DMS79 treated with DMSO at 0.1 percent for 48 hours (cell line): ENCODE measurements at regions not wholly inside any gene's neighbourhood (a gene's known extent, or its start where the extent isn't known, plus 50 kb on each side); places are given as distances from the start of the nearest gene placed in this dataset.
A peak's percentile ranks its signal among the peaks of the same experiment; 100 is the strongest.

ENCODE experiments used
- DNase-seq: peaks from one replicate; lab custom pipeline; 2025; lab: John Stamatoyannopoulos, UW

DNA sequence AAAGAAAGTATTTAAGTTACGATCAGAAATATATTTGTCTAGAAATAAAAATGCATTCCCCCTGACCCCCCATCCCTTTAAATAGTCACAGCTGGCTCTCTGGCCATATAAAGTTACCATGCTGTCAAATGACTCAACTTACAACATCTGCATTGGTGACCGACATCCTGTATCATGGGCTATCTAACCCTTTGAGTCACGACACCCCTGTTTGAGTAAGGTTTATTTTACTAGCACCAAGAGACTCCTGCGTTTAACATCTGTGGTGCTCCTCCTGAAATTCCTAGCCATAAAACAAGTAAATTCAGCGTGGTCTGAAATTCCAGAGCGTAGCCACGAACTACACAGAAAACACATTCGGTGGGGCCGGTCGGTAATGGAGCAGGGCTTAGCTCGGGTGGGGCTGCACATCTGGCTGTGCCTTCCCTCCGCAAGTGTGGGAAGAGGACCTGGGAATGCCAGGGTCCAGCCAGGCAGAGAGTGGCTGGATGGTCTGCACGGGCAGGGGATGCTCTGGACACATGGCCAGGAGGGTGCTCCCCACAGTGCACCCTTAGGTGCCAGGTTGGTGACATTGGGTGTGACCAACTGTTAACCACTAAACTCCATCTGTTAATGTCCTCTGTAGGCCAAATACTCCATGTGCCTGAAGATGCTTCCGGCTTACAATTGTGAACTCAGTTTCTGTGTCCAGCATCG is 53.0 kb upstream of the CLDN14 start:
- no peak for DNase-seq

DNA sequence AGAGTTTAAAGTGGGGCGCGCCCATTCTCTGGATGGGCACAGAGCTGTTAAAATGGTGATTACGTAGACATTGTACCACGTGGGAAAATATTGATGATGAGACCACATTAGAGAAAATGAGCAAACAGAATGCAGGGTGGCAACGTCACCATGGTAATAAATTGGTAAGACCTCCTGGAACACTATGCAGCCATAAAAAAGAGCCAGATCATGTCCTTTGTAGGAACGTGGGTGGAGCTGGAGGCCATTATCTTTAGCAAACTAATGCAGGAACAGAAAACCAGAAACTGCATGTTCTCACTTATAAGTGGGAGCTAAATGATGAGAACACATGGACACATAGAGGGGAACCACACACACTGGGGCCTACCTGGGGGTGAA is 53.5 kb upstream of the CLDN14 start:
- no peak for DNase-seq

DNA sequence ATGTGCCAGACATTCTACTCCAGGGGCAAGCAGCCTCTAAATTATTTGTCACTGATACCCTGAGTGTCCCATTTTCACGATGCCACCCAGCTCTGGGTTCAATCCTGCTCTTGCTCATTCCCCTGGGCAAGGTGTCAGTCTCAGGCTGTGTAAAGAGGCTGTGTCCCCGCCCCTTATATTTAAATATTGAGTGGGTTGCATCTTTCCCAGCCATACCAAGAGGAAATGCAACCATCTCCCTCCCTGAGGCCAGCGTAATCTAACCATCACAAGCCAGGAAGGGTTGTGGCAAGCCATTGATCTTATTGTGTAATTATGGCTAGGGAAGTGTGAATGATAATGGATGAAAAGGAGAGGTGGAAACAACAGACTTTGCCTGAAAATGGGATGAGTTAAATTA is 54.7 kb upstream of the CLDN14 start:
- DNase-seq, result no peak

DNA sequence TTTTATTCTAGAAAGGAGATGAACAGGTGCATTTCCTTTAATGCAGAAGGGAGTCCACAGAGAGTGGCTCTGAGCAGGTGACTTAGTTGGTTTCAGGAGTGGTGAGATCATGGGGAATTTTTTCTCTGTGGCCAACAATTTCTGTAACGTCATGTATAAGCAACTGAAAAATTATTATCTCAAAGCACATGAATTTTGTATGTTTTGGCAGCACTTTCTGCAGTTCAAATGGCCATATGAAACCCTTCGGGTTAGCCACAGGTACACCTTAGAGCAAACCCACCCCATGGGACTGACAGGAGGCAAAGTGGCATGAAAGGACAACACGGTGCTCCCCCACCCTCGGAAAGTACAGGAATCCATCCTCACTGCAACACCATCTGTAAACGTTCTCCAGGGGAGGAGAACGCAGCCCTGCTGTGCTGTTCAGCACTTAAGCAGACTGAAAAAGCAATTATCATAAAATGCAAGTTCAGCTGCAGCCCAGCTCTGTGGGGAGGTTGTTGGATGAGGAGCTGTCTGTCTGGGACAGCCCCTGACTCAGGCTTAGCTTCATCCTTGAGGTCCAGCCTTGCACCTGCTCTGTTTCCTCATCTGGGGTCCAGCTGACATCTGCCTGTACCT is 55.8 kb upstream of the CLDN14 start:
- no peak for DNase-seq

DNA sequence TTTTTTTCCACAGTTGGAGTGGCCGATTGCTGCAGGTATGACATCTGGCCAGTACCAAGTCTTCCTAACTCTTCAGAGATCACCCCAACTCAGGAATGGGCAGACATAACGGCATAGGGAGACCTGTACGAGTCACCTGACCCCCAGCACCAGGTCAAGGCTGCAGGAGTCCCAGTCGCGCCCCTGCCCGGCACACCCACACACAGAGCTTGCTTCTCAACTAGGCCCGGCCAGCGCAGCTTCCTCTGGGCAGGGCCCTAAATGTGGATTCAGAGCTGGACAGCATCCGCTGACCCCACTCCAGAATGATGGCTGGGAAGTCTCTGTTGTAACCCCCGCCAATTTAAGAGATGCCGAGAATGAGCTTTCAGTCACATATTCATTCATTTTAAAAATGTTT is 58.8 kb upstream of the CLDN14 start:
- DNase-seq, result no peak

DNA sequence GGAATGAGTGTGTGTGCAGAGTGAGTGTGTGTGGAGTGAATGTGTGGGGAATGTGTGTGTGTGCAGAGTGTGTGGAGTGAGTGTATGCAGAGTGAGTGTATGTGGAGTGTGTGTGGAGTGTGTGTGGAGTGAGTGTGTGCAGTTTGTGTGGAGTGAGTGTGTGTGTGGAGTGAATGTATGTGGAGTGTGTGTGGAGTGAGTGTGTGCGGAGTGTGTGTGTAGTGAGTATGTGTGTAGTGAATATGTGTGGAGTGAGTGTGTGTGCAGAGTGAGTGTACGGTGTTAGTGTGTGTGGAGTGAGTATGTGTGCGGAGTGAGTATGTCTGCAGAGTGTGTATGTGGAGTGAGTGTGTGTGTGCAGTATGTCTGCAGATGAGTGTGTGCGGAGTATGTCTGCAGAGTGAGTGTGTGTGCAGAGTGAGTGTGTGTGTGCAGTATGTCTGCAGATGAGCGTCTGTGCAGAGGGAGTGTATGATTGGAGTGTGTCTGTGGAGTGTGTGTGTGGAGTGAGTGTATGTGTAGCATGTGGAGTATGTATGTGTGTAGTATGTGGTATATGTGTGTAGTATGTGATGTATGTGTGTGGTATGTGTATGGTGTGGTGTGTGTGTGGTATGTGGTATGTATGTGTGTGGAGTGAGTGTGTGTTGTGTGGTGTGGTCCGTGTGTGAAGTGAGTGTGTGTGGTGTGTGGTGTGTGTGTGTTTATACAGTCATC is 59.7 kb upstream of the CLDN14 start:
- DNase-seq, result no peak

DNA sequence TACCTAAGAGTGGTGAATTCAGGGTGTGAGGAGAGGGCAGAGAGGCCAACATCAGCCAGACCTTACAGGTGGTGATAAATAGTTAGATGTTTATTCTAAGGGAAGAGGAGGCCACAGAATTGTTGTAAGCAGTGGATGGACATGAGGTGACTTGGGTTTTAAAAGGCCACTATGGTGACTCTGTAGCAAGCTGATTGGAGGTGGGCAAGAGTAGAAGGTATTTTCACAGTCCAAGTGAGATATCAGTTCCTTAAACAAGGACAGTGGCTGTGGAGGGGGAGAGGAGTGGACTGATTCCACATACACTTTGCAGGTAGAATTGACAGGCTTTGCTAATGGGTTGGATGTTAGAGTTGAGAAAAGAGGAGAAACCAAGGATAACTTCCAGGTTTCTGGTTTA is 60.8 kb upstream of the CLDN14 start:
- no peak for DNase-seq

DNA sequence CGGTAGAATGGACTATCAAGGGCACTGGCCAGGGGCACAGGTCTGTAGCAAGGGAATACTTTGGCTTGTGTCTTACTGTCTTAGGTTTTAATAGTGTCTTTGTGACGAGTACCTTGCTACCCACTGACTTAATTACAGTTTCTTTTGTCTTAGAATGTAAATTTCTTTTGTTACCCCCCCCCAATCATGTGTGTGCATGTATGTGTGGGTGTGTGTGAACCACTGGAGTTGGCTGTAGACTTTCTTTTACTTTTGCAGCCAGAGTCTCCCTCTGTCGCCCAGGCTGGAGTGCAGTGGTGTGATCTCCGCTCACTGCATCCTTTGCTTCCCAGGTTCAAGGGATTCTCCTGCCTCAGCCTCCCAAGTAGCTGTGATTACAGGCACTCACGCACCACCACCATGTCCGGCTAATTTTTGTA is 61.8 kb upstream of the CLDN14 start:
- no peak for DNase-seq

DNA sequence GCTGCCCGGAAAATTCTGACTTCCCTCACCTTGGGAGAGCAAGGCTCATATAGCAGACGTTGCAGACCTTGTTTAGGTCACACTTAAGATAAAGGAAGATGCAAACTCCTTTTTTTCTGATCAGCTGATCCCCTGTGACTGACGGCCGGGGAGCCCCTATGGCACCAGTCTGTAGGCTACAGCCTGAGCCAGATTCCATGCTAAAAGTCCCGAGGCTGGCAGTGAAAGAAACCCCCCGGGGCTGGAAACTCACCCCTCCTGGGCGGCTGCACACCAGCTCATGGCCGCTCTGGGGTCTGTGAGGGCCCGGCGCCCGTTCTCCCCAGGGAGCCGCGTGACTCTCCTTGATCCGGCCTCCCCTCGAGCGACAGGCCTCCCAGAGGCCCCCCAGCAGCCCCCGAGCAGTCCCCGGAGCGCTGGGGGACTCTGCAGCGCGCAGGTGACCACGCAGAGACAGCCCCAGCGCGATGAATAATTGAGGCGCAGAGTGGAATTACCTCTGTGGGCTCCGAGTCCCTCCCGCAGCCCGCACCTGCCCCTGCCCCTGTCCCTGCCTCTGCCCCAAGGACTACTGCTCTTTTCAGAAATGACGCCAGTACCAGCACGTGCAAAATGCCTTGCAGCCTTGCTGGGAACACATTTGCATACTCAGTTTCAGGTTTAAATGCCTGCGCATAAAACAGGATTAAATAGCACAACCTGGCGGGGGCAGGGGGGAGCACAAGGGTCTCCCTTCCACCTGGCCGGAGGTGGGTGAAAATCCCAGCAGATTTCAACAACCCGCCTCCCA is 62.6 kb upstream of the CLDN14 start:
- no peak for DNase-seq

DNA sequence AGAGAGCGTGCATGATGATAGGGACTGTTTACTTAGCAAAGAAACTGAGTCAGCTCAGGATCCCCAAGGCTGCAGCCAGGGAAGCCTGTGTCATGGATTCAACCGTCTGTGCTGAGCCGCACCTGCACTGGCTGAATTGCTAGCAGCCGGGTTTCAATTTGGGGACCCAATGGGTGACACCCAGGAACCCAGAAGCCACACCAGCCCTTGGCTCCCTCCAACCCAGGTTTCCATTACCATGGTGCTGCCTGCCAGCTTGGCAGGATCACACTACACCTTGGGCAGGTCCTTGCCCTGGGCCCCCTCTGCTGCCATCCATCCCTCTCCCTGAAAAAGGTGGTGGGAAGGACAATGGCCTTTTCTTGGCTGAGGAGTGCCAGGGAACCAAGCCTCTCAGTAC is 64.0 kb upstream of the CLDN14 start:
- no peak for DNase-seq

DNA sequence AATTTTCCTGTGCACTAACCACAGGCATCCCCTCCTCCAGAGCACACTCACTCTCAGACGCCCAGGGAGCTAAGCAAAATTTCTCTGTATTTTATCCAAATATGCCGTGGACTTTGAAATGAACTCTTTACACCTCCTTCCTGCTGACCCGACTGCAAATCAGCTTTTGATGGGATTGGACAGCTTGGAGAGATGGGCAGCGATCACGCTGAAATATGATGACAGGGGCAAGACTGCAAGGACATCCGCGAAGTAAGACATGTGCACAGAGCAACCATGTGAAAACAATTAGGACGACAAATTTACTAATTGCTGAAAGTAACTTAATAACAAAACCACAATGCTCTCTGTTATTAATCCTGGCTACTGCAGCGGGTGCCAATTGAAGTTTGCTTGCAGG is 64.6 kb upstream of the CLDN14 start:
- no peak for DNase-seq

DNA sequence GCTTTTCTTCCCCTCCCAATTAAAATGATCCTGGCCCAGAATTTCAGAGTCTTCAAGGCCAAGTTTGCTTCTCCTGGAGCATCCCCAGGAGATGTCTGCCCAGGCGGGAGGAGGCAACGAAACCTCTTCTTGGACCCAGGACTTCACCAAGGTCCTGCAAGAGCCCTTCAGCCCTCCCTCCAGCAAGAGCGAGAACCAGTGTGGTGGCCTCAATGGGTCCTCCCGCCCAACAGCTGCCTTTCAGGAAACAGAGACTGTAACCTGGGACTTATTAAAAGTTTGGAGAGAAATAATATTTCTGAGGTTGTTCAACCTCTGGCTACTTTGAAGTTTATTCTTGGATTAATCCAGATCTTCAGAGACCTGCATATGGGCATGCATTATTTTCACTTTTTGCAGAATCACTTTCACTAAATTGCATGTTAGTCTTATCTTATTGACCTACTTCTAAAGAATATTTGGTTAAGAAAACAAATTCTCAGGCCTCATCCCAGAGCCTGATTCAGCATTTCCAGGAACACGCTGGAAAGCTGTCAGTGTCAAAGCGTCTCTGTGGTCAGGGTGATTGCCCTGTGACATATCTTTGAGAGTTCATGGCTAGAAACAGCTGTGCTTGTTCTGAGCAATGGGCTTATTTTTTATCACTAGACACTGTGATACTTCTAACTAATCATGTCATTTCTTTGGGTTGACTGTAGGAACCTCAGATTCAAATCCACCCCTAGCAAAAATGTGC is 66.0 kb upstream of the CLDN14 start:
- no peak for DNase-seq

DNA sequence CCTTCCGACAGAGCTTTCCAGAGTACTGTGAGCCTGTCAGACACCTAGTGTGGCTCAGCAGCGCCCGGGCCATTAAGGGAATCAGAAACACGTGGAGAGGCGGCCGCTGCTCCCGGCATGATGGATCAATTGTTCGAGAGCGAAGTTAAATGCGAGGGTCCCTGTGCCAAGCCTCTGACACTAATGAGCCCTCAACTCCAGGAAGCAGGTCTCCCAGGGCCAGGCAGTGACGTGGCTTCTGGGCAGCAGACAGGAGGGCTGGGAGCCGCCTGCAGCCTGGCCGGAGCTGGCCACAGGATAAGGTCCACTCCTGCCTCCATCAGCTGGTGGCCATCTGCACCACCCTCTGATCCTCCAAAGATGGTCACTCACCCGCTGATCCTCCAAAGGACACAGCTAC is 67.5 kb upstream of the CLDN14 start:
- DNase-seq, result no peak

DNA sequence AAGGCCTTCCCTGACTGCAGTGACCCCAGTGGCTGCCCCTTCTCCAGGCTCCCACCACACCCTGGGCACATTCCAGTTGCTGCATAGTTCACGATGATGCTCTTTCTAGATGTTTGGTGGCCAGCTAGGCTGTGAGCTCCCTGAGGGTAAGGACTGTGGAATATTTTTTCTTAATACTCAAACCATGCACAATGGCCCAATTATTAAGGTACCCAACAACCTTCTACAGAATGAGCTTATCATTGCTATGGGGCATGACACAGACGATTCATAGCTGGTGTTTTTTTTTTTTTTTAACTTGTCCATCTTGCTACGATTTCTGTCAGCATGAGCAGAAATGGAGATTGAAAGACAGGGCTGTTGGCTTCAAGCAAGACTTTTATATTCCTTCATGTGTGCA is 68.9 kb upstream of the CLDN14 start:
- no peak for DNase-seq

DNA sequence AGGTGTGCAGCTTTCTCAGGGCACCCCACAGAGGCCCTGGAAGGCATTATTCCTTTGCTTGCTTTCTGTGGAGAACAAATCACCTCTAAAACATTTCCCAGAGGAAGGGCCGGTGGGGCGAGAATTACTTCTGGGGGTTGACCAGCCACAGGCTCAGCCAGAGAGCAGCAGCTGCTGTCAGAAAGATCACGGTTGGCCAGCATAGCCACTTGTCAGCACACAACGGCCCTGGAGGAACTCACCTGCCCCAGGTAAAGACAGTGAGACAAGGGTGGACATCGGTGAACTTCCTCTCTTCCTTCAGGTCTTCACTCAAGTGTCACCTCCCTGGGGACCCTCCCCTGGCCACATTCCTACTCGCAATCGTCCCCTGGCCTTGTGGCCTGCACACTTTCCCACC is 69.5 kb upstream of the CLDN14 start:
- DNase-seq, result no peak

DNA sequence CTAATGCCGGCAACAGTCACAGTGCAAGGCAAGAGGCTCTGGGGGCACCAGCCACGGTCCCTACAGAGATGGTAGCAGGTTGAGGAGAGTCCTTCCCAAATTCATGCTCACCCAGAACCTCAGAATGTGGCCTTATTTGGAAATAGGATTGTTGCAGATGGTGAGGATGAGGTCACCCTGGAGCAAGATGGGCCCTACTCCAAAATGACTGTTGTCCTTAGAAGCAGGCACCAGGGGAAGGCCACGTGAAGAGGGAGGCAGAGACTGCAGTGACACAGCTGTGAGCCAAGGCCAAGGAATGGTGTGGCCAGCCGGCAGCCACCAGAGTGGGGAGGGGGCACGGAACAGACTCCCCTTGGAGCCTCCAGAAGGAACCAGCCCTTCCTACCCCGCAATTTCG is 70.8 kb upstream of the CLDN14 start:
- no peak for DNase-seq

DNA sequence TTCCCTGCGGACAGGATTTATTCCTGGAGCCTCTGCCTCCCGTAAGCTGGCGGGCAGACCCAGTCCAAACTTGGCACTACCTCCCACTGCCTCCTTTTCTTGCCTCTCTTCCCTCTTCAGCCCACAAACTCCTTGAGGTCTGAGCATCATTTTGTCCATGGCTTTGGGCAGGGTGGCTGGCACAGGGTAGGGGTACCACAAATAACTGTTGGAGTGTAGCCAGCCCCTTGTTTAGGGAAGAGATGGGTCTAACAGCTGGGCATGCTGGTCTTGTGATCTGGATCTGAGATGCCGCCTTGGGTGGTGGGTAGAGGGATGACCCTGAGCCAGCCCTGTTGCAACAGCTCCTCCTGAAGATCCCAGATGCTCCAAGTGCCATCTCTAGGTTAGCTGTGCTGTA is 71.4 kb upstream of the CLDN14 start:
- DNase-seq, result no peak

DNA sequence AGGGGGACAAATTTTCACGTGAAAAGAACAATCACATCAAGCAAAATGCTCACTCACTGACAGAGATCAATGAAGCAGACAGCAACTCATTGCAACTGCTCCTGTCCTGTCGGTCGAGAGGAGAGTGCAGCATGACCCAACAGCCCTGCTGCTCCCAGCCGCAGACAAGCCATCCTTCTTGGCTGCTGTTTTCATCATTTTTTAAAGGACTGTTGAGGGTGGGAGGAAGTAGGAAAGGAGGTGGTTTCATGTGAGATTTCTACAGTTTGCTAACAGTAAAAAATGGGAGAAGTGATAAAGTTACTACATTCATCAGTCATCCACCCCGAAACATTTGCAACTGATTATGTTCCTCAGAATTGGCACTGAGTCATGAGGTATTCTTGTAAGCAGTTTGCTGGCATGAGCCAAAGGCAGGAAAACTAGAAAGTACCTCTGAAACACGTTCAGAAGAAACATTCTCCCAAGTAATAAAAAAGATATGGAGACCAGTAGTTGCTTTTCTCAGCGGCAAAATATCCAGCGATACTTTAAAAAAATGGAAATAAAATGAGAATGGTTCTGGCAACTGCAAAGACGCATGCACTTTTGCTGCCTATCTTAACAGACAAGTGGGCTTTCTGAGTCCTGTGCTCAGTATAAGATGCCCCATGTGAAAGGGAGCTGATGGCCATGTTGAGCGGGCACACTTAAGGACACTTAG is 72.0 kb upstream of the CLDN14 start:
- DNase-seq, result peak; percentile 49

DNA sequence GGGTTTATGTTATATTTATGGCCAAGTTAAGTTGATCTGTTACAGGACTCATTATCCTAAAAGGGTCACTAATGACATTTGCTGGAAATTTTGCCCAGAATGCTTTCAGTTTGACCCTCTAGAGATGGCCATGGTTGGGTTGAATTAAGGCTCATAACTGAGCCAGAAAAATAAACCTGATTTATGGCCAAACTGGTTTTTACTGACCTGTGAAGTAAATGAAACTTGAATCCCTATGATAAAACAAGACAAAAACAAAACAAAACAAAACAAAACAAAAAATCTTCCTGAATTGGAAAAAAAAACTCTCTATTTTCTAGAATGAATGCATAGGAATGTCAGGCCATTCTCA is 72.5 kb upstream of the CLDN14 start:
- DNase-seq, result no peak

DNA sequence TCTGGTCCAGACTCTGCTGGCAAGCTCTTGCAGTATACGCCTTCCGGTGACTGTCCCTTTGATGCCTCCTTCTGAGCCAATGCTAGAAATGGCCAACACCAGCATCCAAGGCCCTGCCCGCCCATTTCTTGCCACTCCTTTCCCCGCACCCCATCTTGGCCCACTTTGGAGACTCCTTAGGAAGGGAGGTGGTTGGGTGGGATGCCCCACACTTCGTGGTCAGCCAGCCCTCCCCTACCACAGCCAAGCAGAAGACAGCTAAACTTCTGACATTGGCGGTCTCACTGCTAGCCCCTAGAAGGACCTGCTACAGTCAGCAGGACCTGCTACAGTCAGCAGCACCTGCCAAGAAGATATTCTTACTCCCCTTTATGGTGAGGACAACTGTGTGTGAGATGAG is 73.5 kb upstream of the CLDN14 start:
- no peak for DNase-seq

DNA sequence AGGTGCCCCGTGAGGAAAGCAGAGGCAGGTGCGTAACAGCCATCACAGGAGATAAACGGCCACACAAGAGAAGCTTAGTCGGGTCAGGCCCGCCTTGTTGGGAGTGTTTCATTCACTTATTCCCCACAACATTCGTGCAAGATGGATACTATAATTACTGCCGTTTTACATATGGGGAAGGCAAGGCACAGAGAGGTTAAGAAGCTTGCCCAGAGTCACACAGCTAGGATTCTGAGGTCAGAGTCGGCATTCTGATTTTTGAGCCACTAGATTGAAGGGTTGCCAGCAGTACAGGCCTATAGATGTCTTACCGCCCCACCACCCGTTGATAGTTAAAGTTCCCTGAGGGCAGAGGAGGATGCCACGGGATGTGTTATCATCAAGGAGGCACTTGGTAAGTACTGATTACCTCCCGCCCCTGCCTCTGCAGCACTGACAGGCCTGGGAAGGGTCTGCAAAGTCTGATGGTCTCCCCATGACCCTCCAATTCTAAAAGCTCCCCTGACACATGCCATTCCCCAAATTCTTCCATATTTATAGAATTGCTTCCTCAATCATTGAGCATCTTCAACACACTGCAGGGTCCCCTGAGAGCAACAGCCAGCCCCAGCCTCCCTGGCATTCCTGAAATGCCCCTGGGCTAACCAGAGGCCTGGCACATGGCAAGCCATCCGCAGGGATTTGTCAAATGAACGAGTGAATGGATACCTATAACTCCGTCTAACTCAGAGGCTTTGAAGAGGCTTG is 74.7 kb upstream of the CLDN14 start:
- DNase-seq, result no peak
